ENCODE measurements at regions not wholly inside any gene's neighbourhood (a gene's known extent, or its start where the extent isn't known, plus 50 kb on each side); places are given as distances from the start of the nearest gene placed in this dataset.

DNA sequence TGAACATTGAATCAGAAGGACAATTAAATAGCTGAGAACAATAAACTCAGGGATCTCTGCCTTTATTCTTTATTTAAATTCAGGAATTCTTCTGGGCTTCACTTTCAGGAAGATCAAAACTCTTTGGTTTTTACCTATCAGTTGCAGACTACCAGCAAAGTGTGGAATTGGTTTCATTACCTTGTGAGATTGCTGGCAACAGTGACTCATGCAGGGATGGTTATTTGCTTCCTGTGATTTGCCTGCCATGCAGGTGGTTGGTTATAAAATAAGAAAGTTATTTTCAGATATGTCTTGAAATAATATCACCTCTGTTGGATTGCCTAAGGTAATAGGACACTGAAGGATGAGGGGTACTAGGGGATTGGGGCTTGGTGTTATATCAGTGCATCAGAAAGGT is 204.6 kb downstream of the PTBP2 start:
- DNase-seq (ENCODE audit: low read depth in 2 of 2) = no peak
- TF ChIP-seq, protein P1, sequence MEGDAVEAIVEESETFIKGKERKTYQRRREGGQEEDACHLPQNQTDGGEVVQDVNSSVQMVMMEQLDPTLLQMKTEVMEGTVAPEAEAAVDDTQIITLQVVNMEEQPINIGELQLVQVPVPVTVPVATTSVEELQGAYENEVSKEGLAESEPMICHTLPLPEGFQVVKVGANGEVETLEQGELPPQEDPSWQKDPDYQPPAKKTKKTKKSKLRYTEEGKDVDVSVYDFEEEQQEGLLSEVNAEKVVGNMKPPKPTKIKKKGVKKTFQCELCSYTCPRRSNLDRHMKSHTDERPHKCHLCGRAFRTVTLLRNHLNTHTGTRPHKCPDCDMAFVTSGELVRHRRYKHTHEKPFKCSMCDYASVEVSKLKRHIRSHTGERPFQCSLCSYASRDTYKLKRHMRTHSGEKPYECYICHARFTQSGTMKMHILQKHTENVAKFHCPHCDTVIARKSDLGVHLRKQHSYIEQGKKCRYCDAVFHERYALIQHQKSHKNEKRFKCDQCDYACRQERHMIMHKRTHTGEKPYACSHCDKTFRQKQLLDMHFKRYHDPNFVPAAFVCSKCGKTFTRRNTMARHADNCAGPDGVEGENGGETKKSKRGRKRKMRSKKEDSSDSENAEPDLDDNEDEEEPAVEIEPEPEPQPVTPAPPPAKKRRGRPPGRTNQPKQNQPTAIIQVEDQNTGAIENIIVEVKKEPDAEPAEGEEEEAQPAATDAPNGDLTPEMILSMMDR (IDR thresholded peaks at IDR 0.05; ENCODE audit: low read depth, low read length) = no peak
- H3K4me3 ChIP-seq (replicated peaks in 1 of 2; ENCODE audit: low read depth in 2 of 2, low read length in 2 of 2) = no peak overlapping the region

DNA sequence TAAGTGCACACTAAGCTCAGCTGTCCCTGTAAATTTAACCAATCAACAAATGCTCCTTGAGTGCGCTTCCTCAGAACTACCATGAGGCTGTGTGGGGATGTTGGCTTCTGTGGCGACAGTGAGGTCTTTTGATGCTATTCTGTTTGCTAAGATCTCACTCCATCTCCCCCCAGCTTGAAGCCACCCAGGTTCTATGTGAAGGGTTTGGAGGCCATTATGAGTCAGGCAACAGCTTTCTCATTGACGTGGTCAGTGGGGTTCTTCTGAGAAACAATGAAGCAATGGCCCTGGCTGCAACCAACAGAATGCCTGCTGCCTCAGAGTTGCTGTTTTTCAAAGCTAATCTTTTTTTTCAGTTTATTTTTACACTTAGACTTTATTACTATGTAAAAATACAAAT is 205.5 kb downstream of the PTBP2 start:
- TF ChIP-seq, protein P1 (IDR thresholded peaks at IDR 0.05; ENCODE audit: low read depth, low read length) = no peak
- DNase-seq (ENCODE audit: low read depth in 2 of 2) = peak; percentile 7 to 71

GRCh38 chr1:96931136-96931535 is 209.6 kb downstream of the PTBP2 start:
- H3K4me3 ChIP-seq (replicated peaks in 1 of 2; ENCODE audit: low read depth in 2 of 2, low read length in 2 of 2) = no peak overlapping the region
- TF ChIP-seq, protein P1 (IDR thresholded peaks at IDR 0.05; ENCODE audit: low read depth, low read length) = no peak
- no peak for DNase-seq (ENCODE audit: low read depth in 2 of 2)

More for the DNA sequence above, 205.5 kb downstream of the PTBP2 start:
- no peak overlapping the region for H3K4me3 ChIP-seq (replicated peaks in 1 of 2; ENCODE audit: low read depth in 2 of 2, low read length in 2 of 2)

DNA sequence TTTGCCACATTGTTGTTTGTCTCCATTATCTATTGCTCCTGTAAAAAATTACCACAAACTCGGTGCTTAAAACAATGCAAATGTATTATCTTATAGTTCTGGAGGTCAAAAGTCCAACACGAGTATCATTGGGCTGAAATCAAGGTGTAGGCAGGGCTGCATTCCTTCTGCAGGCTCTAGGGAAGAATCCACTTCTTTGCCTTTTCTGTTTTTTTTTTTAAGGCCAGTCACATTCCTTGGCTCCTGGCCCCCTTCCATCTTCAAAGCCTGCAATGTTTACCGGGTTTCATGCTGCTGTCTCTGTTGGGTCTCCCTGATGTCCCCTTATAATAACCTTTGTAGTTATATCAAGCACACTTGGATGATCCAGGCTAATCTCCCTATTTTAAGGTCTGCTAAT is 212.7 kb downstream of the PTBP2 start:
- DNase-seq (ENCODE audit: low read depth in 2 of 2) = peak in 1 of 2 donors; percentile 5
- TF ChIP-seq, protein P1 (IDR thresholded peaks at IDR 0.05; ENCODE audit: low read depth, low read length) = no peak
- no peak overlapping the region for H3K4me3 ChIP-seq (replicated peaks in 1 of 2; ENCODE audit: low read depth in 2 of 2, low read length in 2 of 2)

- TF ChIP-seq, protein P1 (IDR thresholded peaks at IDR 0.05; ENCODE audit: low read depth, low read length) = no peak
- H3K4me3 ChIP-seq (replicated peaks in 1 of 2; ENCODE audit: low read depth in 2 of 2, low read length in 2 of 2) = no peak overlapping the region
- DNase-seq (ENCODE audit: low read depth in 2 of 2) = no peak
Measured at GRCh38 chr1:96944432-96945092, 223.0 kb downstream of the PTBP2 start.

DNA sequence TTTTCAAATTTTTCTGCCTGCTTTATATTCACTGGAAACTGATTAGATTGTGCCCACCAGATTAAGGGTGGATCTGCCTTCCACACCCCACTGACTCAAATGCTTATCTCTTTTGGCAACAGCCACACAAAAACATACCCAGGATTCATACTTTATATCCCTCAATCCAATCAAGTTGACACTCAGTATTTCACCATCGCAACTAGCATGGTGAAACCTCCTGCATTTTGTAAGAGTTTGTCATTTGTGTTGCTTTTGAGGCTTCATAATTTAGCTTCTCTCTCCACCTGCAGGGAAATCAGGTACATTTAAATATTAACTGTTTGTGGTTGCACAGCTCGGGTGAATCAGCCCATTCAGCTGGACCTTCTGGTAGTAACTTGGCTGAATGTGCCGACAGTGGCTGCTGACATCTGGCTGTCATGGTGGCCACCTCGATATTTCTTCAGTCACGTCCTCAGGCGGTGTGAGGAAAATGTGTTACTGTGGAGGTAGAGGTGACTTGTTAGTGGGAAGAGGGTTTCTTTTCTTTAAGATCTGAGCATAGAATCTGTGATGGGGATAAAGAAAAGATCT is 224.0 kb downstream of the PTBP2 start:
- TF ChIP-seq, protein P1 (IDR thresholded peaks at IDR 0.05; ENCODE audit: low read depth, low read length) = no peak
- DNase-seq (ENCODE audit: low read depth in 2 of 2) = peak in 1 of 2 donors; percentile 13
- no peak overlapping the region for H3K4me3 ChIP-seq (replicated peaks in 1 of 2; ENCODE audit: low read depth in 2 of 2, low read length in 2 of 2)

All from cardiac fibroblast (primary cell).